ENCODE measurements at regions not wholly inside any gene's neighbourhood (a gene's known extent, or its start where the extent isn't known, plus 50 kb on each side); places are given as distances from the start of the nearest gene placed in this dataset.

GRCh38 chr20:19935842-19936241 lies 81.3 kb upstream of the NAA20 start:
- H3K27ac ChIP-seq: peak overlapping the region; percentile 88
- TF ChIP-seq CTCF (IDR thresholded peaks at IDR 0.05): no peak
- DNase-seq (peak; percentile 65), ATAC-seq (peak; percentile 45 to 54)
- peak overlapping the region; percentile 42 for H3K4me3 ChIP-seq
- intact Hi-C loops (cut with DNase I): no loop called here
- no peaks in the 10 kb centered on the region for H3K27me3 ChIP-seq (ENCODE audit: low read depth)
- peaks cover 24% of the 10 kb centered on the region for H3K36me3 ChIP-seq
- peaks cover 95% of the 10 kb centered on the region for H3K4me1 ChIP-seq
- H3K9me3 ChIP-seq: no peaks in the 10 kb centered on the region

DNA sequence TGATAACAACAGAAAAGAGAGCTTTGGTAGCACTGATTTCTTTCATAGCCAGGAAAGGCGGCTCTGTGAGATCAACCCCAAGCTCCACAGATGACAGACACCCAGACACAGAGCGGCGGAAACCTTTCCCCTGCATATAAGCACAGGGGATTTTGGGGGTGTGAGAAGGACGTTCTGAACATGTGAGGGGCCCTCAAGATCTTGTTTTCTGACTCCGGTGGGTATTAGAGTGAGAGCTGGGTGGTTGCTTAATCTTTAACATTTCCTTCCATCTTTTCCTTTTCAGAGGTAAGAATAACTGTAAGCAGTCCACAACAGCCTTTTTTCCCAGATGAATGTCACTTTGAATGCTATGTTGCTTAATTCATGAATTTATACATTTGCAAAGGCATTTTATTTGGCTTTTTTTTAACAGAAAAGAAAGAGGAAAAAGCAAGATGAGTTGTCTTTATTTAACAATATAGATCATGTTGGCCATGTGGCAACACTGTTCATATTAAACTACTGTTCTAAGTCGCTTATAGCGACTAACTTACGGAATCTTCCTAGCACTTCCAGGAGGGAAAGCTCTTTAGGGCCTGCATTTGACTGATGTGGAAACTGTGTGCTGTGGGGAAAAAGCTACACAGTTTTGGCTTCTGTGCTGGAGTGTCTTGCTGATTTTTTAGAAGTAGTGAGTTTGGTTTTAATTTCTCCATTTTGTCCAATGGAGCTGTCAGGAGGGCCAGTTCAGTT lies 80.5 kb upstream of the NAA20 start:
- Histone ChIP-seq H3K36me3 (peaks cover 29% of the 10 kb centered on the region), H3K9me3 (no peaks in the 10 kb centered on the region), H3K27ac (peak overlapping the region; percentile 88), H3K4me1 (peaks cover 95% of the 10 kb centered on the region), H3K27me3 (ENCODE audit: low read depth) (no peaks in the 10 kb centered on the region), H3K4me3 (peak overlapping the region; percentile 42)
- DNase-seq: no peak
- intact Hi-C loops (cut with DNase I): no loop called here
- ATAC-seq: no peak
- no peak for TF ChIP-seq CTCF (IDR thresholded peaks at IDR 0.05)

GRCh38 chr20:19937218-19937617 lies 79.9 kb upstream of the NAA20 start:
- intact Hi-C loops (cut with DNase I): no loop called here
- peaks cover 95% of the 10 kb centered on the region for H3K4me1 ChIP-seq
- H3K4me3 ChIP-seq: peak overlapping the region; percentile 42
- peak overlapping the region; percentile 88 for H3K27ac ChIP-seq
- H3K27me3 ChIP-seq (ENCODE audit: low read depth): no peaks in the 10 kb centered on the region
- peak; percentile 68 for DNase-seq
- peak in 1 of 2 donors; percentile 23 for ATAC-seq
- no peak for TF ChIP-seq CTCF (IDR thresholded peaks at IDR 0.05)
- peaks cover 29% of the 10 kb centered on the region for H3K36me3 ChIP-seq
- no peaks in the 10 kb centered on the region for H3K9me3 ChIP-seq

- Histone ChIP-seq H3K27ac (peak overlapping the region; percentile 88), H3K4me3 (peak overlapping the region; percentile 42), H3K4me1 (peaks cover 95% of the 10 kb centered on the region), H3K9me3 (no peaks in the 10 kb centered on the region), H3K27me3 (ENCODE audit: low read depth) (no peaks in the 10 kb centered on the region), H3K36me3 (peaks cover 29% of the 10 kb centered on the region)
- TF ChIP-seq CTCF (IDR thresholded peaks at IDR 0.05): no peak
- DNase-seq (no peak), ATAC-seq (no peak)
- intact Hi-C loops (cut with DNase I): no loop called here
Measured at GRCh38 chr20:19937651-19938420, 79.3 kb upstream of the NAA20 start.

DNA sequence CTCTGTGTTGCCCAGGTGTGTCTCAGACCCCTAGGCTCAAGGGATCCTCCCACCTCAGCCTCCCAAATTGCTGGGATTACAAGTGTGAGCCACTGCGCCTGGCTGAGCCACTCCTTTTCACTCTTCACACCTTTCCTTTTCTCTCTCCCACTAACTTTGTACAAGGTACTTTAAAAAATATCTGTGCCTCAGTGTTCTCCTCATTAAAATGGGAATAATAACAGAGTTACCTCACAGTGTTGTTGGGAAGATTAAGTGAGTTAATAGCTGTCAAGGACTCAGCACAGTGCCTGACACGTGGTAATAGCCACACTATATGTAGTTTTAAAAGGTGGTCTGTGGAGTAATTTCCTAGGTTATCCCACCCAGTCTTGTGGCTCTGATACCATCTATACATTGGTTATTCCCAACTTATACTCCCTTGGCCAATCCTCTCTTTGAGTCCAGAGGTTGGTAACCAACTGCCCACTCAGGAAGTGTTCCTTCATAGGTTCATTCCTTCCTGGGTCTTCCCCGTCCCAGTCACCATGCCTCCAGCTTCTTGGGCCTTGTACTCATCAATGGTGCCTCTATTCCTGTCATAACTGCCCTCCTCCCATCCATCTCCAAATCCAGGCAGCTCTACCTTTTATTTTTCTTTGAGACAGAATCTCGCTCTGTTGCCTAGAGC lies 78.6 kb upstream of the NAA20 start:
- no peaks in the 10 kb centered on the region for H3K27me3 ChIP-seq (ENCODE audit: low read depth)
- no peaks in the 10 kb centered on the region for H3K9me3 ChIP-seq
- intact Hi-C loops (cut with DNase I): no loop called here
- H3K4me1 ChIP-seq: peaks cover 95% of the 10 kb centered on the region
- no peak for ATAC-seq
- no peak for DNase-seq
- H3K36me3 ChIP-seq: peaks cover 29% of the 10 kb centered on the region
- peak overlapping the region; percentile 88 for H3K27ac ChIP-seq
- H3K4me3 ChIP-seq: no peak overlapping the region
- TF ChIP-seq CTCF (IDR thresholded peaks at IDR 0.05): no peak

All from lower lobe of right lung (tissue), 2 donors.